Mucosa of gallbladder (tissue), 1 donor: ENCODE measurements at regions not wholly inside any gene's neighbourhood (a gene's known extent, or its start where the extent isn't known, plus 50 kb on each side); places are given as distances from the start of the nearest gene placed in this dataset.

Source experiments
- DNase-seq: peaks from one replicate; pipeline ENCODE4 v3.0.0-alpha.2; 2020; ENCODE audit warnings: low spot score
- donor health status: DM: no; HTN: no; CAD: no.

DNA sequence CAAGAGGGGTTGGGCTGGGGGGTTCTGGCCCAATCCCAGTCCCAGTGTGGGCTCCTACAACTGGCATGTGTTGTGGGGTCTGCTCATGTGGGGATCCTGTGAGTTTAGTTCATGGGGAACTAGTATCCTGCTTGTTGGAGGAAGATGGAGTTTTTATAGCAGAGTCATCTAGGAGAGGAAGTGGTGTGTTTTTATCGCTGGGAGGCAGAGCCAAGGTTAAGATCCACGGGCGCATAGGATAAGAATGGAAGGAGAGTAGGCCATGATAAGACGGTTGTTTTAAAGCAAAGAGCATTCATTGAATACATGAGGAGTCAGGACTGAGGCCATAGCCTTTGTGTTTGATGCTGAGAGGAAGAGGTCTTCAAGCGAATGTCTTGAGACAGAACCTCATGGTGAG is 211.6 kb upstream of the COBL start:
- DNase-seq = no peak

DNA sequence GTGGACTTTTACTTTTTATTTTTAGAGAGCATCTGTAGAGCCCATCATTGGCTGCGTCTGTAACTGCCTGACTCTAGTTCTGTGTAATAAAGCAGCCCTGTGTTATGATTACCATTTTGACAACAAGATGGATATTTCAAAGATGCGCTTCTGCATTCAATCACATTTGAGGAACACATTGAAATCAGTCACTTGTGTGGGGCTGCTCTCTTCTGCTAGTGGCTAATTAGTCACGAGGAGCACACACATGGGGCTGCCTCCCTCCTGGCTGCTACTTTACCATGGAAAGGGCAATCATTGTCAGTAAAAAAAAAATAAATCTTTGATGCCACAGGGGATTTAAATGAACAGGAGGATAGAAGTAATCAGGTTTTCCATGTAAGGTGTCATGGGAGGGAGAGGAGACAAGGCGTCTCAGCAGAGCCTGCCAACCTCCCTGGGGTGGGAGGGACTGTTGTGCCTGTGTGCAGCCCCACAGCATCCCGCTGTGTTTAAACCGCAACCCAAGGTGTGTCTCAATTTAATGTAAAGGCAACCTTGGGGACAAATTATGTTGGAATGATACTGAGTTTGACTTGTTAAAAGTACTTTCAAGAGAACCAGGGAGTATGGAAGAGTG is 205.2 kb upstream of the COBL start:
- DNase-seq = no peak

DNA sequence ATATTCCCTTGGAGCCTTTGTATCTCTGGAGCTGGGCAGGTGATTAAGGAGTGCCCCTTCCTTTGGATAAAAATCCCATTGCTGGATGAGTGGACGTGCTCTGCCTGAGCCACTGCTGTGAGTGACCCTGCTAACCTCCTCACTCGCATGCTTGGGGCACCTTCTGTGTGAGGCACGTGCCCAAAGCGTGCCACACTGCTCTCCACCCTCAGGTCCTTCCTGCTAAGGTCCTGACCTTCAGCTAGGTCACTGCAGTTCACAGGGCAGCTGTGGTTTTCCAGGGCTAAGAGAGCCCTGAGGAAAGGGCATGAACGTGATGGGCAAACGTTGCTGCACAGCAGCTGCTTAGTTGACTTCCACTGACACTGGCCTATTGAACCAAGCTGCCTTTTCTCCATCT is 204.4 kb upstream of the COBL start:
- DNase-seq = no peak

DNA sequence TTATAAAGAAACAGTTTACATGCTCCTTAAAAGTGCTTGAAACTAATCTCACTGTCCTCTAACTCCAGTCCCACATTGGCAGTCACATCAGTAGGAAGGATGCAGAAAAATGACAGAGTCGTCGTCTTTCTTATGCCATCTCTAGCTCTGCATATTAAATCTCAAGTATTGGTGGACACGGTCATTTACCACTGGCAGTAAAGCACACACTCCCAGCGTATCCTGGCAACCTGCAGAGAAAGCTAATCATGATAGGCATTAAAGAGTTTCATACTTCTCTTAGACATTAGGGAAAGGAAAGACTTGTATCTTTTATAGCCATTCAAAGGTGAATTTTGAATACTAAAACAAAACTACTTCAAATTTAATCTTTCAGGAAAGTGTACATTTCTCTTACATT is 202.0 kb upstream of the COBL start:
- no peak for DNase-seq

DNA sequence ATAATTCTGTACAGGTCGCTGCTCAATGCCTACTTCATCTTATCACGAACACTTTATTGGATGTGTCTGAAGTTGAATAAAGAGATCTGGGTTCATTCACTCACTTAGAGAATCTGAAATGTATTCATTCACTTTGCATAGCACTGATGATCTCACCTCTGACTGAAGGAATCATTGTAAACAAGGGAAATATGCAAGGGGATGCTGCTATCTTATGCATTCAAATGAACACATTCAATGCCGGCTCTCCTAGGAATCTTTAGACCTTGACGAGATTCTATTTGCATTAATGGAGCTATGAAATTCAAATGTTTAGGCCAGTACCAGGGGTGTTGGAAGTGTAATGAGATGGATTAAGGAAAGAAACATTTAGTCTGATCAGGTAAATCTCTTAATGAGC is 200.6 kb upstream of the COBL start:
- no peak for DNase-seq

DNA sequence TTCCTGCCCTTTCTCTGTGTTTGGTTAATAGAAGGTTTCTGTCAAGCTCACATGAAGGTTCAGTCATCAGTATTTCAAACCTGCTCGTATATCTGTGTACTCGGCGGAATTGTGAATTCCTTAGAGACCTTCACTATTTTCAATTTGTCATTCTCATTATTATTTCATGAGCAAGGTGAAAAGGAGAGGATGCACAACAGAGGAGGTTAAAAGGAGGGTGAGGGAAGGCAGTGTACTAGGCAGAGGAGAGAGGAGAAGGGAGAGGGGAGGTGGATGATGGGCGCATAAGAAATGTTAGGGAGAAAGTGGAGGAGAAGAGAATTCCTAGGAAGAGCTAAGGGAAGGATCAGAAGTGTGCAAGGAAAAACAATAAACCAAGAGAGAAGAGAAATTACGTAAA is 185.0 kb upstream of the COBL start:
- no peak for DNase-seq

DNA sequence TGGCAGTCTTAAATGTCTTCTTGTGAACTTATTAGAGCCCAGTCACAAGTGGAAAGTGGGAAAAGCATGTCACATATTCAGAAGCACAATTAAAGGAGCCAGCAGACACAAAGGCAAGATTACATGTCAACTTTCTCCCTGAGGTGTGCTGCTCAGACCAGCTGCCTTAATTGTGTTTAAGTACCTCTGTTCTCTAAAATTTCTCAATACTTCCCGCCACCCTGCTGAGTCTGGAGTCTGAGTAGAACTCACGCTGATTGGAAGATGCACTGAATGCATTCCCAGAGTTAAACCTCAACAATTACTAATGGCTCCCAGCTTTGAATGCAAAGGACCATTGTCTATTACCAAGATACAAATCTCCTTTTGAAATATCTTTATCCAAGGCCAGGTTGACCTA is 166.4 kb upstream of the COBL start:
- no peak for DNase-seq

DNA sequence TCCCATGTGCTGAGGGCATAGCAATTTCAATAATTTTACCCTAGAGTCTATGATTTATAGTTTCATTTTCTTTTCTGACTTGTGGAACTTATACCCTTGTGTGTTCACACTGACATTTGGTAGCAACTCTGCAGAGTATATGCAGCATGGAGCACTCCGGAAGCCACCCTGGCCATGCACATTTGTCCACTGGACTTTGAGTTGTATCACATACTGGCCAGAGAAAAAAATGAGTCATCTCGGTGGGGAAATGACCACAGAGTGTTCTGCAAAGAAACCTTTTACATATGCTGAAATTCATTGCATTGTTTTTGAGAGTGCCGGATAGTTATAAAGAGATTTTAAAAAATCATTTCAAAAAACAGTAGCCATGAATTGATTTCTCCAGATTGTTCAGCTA is 164.8 kb upstream of the COBL start:
- no peak for DNase-seq

DNA sequence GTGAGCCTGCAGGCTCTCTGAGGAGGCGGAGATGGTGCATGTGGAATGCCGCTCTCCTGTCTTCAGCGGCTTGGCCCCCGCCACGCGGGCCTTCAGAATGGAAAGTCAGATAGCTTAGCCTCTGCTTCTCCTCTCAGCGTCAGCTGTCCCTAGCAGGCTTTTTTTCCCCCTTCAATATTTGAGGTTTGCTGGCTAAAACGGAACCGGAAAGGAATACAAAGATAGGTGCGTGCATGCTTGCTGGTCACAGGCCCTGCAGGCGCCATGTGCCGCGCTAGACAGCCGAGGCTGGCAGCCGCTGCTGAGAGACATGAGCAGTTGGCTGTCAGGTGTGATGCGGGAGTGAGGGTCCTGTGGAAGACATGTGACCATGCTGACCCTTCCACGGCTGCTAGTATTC is 161.2 kb upstream of the COBL start:
- DNase-seq = no peak

DNA sequence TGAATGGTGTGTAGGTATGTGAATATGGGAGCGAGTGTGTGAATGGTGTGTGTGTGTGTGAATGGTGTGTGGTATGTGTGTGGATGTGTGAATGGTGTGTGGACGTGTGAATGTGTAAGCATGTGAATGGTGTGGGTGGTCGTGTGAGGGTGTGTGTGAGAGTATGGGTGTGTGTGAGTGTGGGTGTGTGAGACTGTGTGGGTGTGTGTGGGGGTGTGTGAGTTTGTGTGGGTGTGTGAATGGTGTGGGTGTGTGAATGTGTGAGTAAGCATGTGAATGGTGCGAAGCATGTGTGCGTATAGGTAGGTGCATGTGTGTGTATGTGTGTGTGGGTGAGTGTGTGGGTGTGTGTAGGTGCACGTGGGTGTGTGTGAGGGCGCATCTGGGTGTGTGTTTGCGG is 160.7 kb upstream of the COBL start:
- DNase-seq = no peak

DNA sequence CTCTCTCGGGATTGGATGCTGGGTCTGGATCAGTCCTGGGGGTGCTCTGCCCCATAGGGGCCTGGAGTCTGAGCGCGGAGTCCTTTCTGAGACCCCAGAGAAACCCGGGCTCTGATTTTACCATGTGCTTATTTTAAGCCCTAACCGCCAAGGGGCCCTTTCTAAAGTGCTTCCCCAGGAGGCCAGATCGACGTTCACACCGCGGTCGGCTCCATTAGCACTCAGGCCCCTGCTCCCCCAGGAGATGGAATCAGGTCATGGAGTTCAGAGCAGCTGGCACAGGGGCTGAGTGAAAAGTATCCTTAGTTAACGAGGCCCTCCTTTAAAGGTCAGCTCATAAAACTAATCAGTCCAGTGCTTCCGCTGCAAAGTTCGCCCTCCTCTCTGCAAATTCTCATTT is 159.4 kb upstream of the COBL start:
- no peak for DNase-seq

DNA sequence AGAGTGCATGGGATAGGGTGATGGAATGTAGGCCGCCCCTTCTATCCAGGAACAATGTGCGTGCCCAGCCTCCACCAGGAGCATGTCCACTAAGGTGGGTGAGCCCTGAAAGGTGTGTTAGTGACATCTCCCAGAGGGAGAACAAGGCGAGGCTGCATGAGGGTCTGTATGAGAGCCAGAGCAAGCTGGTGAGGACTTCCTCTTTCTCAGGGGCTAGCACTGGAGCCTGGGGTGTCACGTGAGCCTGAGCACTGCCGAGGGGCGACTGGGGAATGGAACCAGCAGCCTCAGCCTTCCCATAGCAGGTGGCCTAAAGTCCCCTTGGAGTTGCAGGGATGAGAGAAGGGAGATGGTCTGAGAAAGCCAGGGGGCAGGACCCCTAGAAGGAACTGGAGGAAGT is 156.3 kb upstream of the COBL start:
- DNase-seq = no peak

DNA sequence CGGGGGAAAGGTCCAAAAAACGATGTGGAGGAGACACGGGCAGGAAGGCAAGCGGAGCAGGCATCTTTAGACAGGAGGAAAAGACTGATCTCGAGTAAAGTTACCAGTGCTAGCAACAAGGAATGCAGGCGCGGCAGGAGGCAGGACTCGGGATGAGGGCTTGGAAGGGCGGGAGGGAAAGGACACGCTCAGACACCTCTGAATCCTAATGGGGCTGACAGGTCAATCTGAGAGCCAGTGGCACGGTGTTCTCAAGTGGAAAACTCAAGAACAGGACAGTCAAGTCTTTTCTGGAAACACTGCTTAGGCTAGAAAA is 155.3 kb upstream of the COBL start:
- no peak for DNase-seq

DNA sequence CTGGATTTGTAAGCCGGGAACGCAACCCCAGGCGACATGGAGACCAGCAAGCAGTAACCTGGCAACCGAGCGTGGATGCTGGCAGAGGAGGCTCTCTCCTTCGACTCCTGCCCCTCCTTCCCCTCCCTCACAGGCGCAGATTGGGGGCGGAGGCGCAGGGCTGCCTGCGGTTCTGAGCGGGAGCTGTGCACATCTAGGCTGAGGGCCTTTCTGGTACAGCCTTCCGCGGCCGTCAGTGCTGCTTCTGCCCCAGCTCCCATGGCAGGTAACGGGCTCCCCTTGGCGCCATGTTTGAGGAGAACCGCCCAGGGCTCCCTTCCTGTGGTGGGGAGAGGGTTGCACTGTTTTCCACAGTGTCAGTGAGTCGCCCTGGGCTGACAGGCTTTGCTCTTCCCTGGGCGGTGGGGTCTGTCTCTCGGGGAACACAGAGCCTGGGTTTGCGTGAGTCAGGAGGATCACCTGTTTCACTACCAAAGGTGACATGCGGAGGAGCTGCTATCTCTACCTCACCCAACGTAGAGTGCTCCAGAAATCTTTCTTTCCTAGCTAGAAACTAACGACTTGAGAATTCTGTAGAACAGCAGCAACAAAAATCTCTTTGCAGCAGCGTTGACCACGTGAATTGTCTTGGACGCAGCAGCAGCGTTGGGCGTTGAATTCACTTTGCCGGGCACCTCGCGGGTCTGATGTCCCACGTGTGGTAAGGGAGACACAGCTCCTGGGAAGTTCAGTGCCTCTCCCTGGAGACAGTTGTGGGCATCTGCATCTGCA is 154.8 kb upstream of the COBL start:
- DNase-seq = no peak

DNA sequence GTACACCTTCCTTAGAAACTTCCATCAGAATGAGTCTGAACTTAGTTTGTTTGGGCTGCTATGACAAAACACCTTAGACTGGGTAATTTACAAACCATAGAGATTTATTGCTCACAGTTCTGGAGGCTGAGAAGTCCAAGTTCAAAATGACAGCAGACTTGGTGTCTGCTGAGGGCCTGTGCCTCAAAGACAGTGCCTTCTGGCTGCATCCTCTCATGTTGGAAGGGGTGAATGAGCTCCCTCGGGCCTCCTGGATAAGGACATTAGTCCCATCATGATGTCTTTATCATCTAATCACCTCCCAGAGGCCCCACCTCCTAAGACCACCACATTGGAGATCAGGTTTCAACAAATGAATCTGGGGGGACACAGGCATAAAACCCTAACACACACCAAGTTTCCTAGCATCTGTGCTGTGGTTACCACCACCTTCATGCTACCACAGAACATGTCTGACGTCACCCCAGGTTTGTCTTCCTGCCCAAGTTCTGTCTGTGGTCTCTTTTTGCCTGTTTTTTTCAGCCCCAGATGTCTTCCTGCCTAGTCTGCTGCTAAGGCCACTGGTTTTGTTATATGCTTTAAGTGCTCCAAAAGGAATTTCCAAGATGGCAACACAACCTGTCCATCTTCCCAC is 150.9 kb upstream of the COBL start:
- no peak for DNase-seq

DNA sequence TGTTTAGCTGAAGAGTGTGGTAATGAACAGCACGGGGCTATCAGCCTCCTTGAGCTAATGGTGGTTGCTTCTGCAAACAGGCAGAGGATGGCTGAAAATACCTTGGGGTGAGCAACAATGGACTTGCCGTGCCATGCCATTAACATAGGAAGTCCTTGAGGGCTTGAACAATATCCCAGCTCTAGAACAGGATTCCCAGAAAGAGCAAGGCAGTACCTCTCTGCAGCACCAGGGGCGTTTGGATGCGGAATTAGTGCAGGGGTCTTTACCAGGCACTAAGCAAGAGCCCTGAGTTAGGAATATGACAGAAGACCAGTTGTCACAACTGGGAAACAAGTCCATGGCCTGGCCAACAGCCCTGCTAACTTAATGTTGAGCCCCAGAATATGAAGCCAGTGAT is 143.2 kb upstream of the COBL start:
- DNase-seq = no peak

DNA sequence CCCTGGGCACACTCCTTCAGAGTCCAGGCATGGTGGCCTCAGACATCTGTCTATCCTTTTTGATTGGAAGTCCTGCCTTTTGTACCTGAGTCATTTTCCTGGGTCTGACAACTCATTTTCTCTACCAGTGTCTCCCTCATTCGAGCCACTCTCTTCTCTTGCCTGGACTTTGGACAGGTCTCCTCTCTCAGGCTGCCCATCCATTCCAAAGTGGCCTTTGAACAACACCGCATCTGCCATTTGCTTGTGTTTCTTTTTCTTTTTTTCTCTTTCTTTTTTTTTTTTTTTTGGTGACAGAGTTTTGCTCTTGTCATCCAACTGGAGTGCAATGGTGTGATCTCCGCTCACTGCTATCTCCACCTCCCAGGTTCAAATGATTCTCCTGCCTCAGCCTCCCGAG is 142.1 kb upstream of the COBL start:
- no peak for DNase-seq

DNA sequence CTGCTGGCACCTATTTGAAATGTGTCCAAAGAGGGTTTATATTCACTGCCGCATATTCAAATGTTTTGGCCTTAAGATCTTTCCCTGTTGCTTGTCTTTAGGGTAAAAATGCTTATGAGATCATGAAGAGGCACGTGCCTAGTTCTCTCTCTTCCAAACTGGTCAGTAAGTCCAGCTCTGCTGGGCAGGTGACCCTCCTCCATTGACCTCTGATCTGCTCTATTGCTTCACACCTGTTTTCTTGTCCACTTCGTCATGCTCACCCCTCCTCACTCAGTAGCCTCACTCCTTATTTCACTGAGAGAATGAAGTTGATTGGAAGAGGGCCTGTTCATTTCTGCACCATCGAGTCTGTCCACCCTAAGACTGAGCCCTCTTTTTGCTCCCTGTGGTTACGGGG is 140.5 kb upstream of the COBL start:
- DNase-seq = no peak

DNA sequence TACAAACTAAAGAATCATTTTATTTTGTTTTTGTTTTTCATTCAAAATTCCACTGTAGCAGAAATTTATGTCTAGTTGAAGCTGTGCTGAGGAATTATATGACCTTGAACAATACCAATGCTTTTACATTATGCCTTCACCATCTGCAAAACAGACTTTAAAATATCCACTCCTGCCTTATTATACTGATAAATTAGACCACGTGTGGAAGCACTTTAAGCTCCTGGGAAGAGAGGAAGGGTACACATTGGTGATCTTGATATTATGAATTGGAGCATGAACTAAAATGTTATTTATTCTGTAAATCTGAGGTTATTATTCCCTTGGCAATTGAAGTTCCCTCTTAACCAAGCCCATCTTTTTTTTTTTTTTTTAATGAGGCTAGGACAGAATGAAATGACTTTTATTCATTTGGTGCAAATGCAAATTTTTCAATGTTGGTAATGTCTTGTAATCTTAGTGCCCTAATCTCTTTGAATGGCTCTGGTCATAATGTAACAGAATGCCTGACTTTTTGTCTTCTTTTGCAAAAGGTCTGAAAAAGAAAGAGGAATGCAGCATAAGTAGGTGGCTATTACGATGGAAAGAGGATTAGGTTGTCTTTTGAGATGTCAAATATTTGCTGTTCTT is 139.9 kb upstream of the COBL start:
- no peak for DNase-seq

DNA sequence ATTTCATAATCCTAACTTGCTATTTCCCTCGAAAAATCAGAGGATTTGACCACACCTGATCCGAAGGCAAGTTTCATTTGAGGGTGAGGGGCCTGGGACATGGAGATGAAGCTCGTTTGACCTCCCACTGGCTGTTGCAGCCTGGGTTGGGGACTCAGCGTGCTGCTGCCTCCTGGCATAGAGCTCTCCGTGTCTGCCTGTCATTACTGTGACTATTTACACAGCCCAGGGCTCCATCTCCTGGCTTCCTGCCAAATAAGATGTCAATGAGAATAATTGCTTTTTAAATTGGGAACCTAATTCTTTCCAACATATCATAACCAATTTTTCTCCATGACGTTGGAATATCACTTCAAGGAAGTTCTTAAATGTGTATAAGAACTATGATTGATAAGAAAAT is 139.3 kb upstream of the COBL start:
- no peak for DNase-seq

DNA sequence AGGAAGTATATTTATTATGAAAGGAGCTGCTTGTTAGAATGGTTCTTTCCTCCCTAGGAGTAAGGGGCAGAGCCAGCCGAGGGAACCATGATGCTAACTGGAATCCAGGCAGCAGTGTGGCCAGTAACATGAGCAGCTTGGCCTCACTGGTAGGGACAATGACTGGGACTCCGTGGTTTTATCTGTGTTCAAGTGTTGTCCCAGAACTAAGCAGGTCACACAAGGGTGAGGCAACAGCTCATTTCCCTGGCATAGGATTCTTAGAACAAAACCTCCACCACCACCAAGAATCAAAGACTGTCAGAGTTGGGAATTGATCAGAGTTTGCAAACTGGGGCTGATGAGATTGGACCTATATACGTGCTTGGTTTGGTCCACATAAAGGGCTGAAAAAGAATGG is 138.9 kb upstream of the COBL start:
- no peak for DNase-seq

DNA sequence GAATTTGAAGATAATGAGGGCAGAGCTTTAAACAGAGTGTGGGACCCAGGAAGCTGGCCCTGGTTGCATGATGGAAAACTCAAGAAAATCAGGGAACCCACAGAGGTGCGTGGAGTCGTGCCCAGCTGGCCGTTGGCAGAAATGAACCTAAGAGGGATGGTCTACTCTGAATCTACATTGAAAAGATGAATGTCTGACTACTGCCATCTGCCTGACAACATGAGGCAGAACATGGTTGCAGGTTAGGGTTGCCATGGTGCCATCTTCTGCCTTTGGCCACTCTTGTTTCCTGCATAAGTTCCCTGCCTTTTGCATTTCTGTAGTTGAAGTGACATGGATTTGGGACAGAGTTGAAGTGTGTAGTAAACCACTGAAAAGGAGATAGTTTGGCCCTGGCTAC is 138.5 kb upstream of the COBL start:
- DNase-seq = no peak

DNA sequence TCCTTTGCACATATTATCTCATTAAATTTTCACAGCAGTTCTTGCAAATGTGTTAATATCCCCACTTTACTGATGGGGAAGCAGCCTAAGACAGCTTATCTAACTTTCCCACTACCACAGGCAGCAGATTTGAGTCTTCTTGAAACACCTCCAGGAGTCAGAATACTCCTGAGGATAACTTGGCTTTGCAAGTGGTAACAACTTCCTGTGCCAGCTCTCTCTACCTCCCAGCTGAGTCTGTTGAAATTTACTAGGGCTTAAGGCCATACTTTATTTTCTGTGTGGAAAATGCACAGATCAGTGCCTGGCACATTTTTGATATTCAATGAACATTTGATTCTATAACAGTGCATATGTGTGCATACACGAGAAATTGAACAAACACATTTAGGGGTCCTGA is 136.1 kb upstream of the COBL start:
- DNase-seq = no peak
